A673 (cell line): ENCODE measurements at regions not wholly inside any gene's neighbourhood (a gene's known extent, or its start where the extent isn't known, plus 50 kb on each side); places are given as distances from the start of the nearest gene placed in this dataset.

ENCODE experiments used
- EZH2 ChIP-seq: fragments of 200-600 bp; sonication (generic); IDR thresholded peaks from 2 replicates; pipeline ENCODE4 v1.6.1; 2017; ENCODE audit warnings: borderline replicate concordance, low read depth, mild to moderate bottlenecking, mixed read lengths, antibody characterized with exemption, low read length; ENCODE audit not compliant: poor library complexity, severe bottlenecking
- TF ChIP-seq, protein P1 (sequence below): fragments of 300-800, 200-600 bp; sonication (generic); conservative IDR thresholded peaks from 2 replicates; pipeline ENCODE4 v1.5.1; 2017; ENCODE audit warnings: low read depth, mild to moderate bottlenecking, antibody characterized with exemption, low read length, moderate library complexity, mixed read lengths

DNA sequence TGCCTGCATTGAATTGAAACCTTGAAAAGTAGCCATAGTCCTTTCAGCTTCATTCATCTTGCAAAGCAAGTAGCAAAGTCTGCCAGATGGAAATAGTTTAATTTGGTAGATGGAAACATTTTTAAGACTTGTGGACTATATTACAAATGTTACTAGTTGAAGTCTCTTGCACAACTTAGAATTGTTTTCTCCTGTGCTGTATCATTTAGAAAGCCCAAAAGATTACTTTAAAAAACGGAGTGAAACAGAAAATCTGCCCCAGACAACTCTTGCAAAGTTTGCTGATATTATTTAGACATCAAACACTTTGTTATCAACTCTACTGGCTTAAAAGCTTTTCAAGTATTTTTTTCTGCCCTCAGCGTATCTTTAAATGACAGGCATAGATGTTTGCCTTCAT lies 335.0 kb downstream of the RPRM start:
- TF ChIP-seq, protein P1, sequence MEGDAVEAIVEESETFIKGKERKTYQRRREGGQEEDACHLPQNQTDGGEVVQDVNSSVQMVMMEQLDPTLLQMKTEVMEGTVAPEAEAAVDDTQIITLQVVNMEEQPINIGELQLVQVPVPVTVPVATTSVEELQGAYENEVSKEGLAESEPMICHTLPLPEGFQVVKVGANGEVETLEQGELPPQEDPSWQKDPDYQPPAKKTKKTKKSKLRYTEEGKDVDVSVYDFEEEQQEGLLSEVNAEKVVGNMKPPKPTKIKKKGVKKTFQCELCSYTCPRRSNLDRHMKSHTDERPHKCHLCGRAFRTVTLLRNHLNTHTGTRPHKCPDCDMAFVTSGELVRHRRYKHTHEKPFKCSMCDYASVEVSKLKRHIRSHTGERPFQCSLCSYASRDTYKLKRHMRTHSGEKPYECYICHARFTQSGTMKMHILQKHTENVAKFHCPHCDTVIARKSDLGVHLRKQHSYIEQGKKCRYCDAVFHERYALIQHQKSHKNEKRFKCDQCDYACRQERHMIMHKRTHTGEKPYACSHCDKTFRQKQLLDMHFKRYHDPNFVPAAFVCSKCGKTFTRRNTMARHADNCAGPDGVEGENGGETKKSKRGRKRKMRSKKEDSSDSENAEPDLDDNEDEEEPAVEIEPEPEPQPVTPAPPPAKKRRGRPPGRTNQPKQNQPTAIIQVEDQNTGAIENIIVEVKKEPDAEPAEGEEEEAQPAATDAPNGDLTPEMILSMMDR, result no peak
- no peak for TF ChIP-seq EZH2
